ENCODE measurements at regions not wholly inside any gene's neighbourhood (a gene's known extent, or its start where the extent isn't known, plus 50 kb on each side); places are given as distances from the start of the nearest gene placed in this dataset.

DNA sequence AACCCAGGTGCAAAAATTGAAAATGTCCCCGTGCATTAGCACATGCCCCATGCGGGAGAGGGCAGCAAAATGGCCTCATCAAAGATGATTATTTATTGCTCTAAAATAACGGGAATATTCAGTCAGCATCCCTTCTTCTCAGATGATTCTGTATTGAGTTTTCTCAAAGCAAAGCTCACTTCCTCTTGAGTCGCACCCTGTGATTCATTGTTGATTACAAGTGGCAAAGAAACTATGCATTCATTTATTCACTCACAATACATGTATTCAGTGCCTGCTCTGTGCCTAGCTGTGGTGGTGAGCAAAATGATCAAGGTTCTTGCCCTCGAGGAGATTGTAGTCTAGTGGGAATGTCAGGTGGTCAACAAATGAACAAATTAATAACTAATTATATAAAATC lies 226.0 kb upstream of the KAZN start (continued):
- TF ChIP-seq, protein P1, sequence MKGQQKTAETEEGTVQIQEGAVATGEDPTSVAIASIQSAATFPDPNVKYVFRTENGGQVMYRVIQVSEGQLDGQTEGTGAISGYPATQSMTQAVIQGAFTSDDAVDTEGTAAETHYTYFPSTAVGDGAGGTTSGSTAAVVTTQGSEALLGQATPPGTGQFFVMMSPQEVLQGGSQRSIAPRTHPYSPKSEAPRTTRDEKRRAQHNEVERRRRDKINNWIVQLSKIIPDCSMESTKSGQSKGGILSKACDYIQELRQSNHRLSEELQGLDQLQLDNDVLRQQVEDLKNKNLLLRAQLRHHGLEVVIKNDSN (CRISPR knock-in tag; IDR thresholded peaks at IDR 0.05), result no peak
- TF ChIP-seq SMAD4 (CRISPR knock-in tag; IDR thresholded peaks at IDR 0.05) (no peak), JAZF1 (CRISPR knock-in tag; IDR thresholded peaks at IDR 0.05) (no peak), TEAD1 (CRISPR knock-in tag; IDR thresholded peaks at IDR 0.05) (no peak), PRRX2 (CRISPR knock-in tag; IDR thresholded peaks at IDR 0.05) (no peak), ZNF138 (CRISPR knock-in tag; conservative IDR thresholded peaks at IDR 0.05) (no peak)

DNA sequence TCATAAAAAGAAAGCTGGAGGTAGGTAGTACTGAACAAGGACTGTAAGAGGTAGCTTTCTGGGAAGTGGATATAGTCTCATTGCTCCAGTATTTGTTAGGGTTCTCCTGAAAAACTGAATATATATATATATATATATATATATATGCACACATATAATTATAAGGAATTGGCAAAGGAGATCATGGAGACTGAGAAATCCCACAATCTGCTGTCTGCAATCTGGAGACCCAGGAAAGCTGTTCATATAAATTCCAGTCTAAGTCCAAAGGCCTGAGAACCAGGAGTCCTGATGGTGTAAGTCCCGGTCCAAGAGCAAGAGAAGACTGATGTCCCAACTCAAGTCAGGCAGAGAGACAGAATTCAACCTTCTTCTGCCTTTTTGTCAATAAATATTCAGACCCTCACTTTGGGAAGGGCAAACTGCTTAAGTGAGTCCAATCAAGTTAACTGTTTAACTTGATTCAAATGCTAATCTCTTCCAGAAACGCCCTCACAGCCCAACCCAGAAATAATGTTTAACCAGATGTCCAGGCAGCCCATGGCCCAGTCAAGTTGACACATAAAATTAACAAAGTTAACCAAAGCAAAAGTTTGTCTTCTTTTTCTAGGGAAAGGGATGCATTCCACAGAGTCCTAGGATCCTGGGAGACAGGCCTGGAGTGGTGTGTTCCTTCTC lies 225.3 kb upstream of the KAZN start:
- no peak overlapping the region for H3K27ac Mint-ChIP-seq
- no peak overlapping the region for H3K4me3 Mint-ChIP-seq
- ATAC-seq (no peak), DNase-seq (ENCODE audit: low spot score) (no peak)
- CTCF ChIA-PET, result interaction anchor here (0.6 to 1.6 kb wide), 3 partner anchors 9 to 571 kb away, joined by 3 to 4 read pairs (median 4); no protein-coding TSS in a partner anchor
- POLR2A ChIA-PET, result interaction anchor here (0.6 to 0.7 kb wide), 2 partner anchors 472 to 986 kb away, joined by 3 to 4 read pairs; no protein-coding TSS in a partner anchor
- TF ChIP-seq, protein P1 (CRISPR knock-in tag; IDR thresholded peaks at IDR 0.05), result no peak
- TF ChIP-seq, protein P2, sequence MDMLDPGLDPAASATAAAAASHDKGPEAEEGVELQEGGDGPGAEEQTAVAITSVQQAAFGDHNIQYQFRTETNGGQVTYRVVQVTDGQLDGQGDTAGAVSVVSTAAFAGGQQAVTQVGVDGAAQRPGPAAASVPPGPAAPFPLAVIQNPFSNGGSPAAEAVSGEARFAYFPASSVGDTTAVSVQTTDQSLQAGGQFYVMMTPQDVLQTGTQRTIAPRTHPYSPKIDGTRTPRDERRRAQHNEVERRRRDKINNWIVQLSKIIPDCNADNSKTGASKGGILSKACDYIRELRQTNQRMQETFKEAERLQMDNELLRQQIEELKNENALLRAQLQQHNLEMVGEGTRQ (CRISPR knock-in tag; IDR thresholded peaks at IDR 0.05), result no peak
- TF ChIP-seq FOXK1 (CRISPR knock-in tag; IDR thresholded peaks at IDR 0.05), result no peak
- TF ChIP-seq ATF1 (CRISPR knock-in tag; IDR thresholded peaks at IDR 0.05), result no peak
- TF ChIP-seq NFE2L1 (CRISPR knock-in tag; IDR thresholded peaks at IDR 0.05), result no peak
- TF ChIP-seq, protein P3, sequence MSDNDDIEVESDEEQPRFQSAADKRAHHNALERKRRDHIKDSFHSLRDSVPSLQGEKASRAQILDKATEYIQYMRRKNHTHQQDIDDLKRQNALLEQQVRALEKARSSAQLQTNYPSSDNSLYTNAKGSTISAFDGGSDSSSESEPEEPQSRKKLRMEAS (CRISPR knock-in tag; IDR thresholded peaks at IDR 0.05), result no peak
- TF ChIP-seq ZNF671 (CRISPR knock-in tag; IDR thresholded peaks at IDR 0.05), result no peak
- TF ChIP-seq RORB (CRISPR knock-in tag; IDR thresholded peaks at IDR 0.05), result no peak
- no peak for TF ChIP-seq GABPB1 (CRISPR knock-in tag; IDR thresholded peaks at IDR 0.05)
- no peak for TF ChIP-seq HMGA2 (CRISPR knock-in tag; IDR thresholded peaks at IDR 0.05)
- TF ChIP-seq KAT7 (CRISPR knock-in tag; IDR thresholded peaks at IDR 0.05; ENCODE audit: borderline replicate concordance), result no peak
- no peak for TF ChIP-seq ZBTB43 (CRISPR knock-in tag; IDR thresholded peaks at IDR 0.05)
- no peak for TF ChIP-seq ZNF281 (CRISPR knock-in tag; IDR thresholded peaks at IDR 0.05)
- TF ChIP-seq ZNF121 (CRISPR knock-in tag; IDR thresholded peaks at IDR 0.05), result no peak
- no peak for TF ChIP-seq ETV6 (CRISPR knock-in tag; IDR thresholded peaks at IDR 0.05)
- no peak for TF ChIP-seq CBFB (CRISPR knock-in tag; IDR thresholded peaks at IDR 0.05; ENCODE audit: low read depth)
- TF ChIP-seq TEAD4 (CRISPR knock-in tag; IDR thresholded peaks at IDR 0.05), result no peak
- peaks cover 9% of the 10 kb centered on the region; the same call in 1 of the 2 replicates for H3K27me3 Mint-ChIP-seq (ENCODE audit: low read depth)
- H3K36me3 Mint-ChIP-seq, result no peaks in the 10 kb centered on the region
- H3K9me3 Mint-ChIP-seq, result no peaks in the 10 kb centered on the region; the same call in 1 of the 2 replicates
- H3K4me1 Mint-ChIP-seq, result peaks cover 56% of the 10 kb centered on the region
